HEK293 (cell line): ENCODE measurements at regions not wholly inside any gene's neighbourhood (a gene's known extent, or its start where the extent isn't known, plus 50 kb on each side); places are given as distances from the start of the nearest gene placed in this dataset.

Source experiments
- IKZF3 ChIP-seq: fragments of 450-650 bp; IDR thresholded peaks from 2 replicates; pipeline ENCODE4 v1.5.0; 2018; ENCODE audit warnings: missing biosample characterization, mild to moderate bottlenecking, missing genetic modification characterization, moderate library complexity
- MZF1 ChIP-seq: fragments of 450-650 bp; formaldehyde crosslinking; IDR thresholded peaks from 2 replicates; pipeline ENCODE4 v1.5.1; 2017; ENCODE audit warnings: missing biosample characterization, missing genetic modification characterization, borderline replicate concordance
- ZNF121 ChIP-seq: fragments of 450-650 bp; formaldehyde crosslinking; IDR thresholded peaks from 2 replicates; pipeline ENCODE4 v1.5.1; 2016; ENCODE audit warnings: missing biosample characterization, missing genetic modification characterization
- ZNF214 ChIP-seq: fragments of 450-650 bp; formaldehyde crosslinking; IDR thresholded peaks from 2 replicates; pipeline ENCODE4 v1.5.1; 2017; ENCODE audit warnings: missing biosample characterization, mild to moderate bottlenecking, missing genetic modification characterization, borderline replicate concordance
- ZNF24 ChIP-seq: fragments of 450-650 bp; formaldehyde crosslinking; IDR thresholded peaks from 2 replicates; pipeline ENCODE4 v1.5.1; 2016; ENCODE audit warnings: missing biosample characterization, missing genetic modification characterization
- ZNF292 ChIP-seq: fragments of 450-650 bp; formaldehyde crosslinking; IDR thresholded peaks from 2 replicates; pipeline ENCODE4 v1.5.1; 2016; ENCODE audit warnings: low read depth, missing biosample characterization, missing genetic modification characterization, borderline replicate concordance
- ZNF423 ChIP-seq: fragments of 450-650 bp; formaldehyde crosslinking; IDR thresholded peaks from 2 replicates; pipeline ENCODE4 v1.5.1; 2016; ENCODE audit warnings: missing biosample characterization, missing genetic modification characterization
- ZNF701 ChIP-seq: fragments of 450-650 bp; formaldehyde crosslinking; IDR thresholded peaks from 2 replicates; pipeline ENCODE4 v1.5.1; 2016; ENCODE audit warnings: missing biosample characterization, missing genetic modification characterization
- ZNF830 ChIP-seq: fragments of 450-650 bp; IDR thresholded peaks from 2 replicates; pipeline ENCODE4 v1.5.0; 2018; ENCODE audit warnings: missing biosample characterization, missing genetic modification characterization, low read depth, mild to moderate bottlenecking, moderate library complexity
- ZSCAN23 ChIP-seq: fragments of 450-650 bp; formaldehyde crosslinking; IDR thresholded peaks from 2 replicates; pipeline ENCODE4 v1.5.1; 2016; ENCODE audit warnings: missing biosample characterization, missing genetic modification characterization
- ZXDB ChIP-seq: fragments of 450-650 bp; formaldehyde crosslinking; IDR thresholded peaks from 2 replicates; pipeline ENCODE4 v1.5.1; 2016; ENCODE audit warnings: missing biosample characterization, missing genetic modification characterization
- TF ChIP-seq, protein P1 (sequence below): fragments of 450-650 bp; formaldehyde crosslinking; conservative IDR thresholded peaks from 2 replicates; pipeline ENCODE4 v1.5.1; 2016; ENCODE audit warnings: low read depth, missing biosample characterization, missing genetic modification characterization
- TF ChIP-seq, protein P2 (sequence below): fragments of 450-650 bp; formaldehyde crosslinking; IDR thresholded peaks from 2 replicates; pipeline ENCODE4 v1.5.1; 2017; ENCODE audit warnings: missing biosample characterization, mild to moderate bottlenecking, missing genetic modification characterization, moderate library complexity
- TF ChIP-seq, protein P3 (sequence below): fragments of 450-650 bp; formaldehyde crosslinking; IDR thresholded peaks from 2 replicates; pipeline ENCODE4 v1.5.1; 2016; ENCODE audit warnings: missing biosample characterization, missing genetic modification characterization

DNA sequence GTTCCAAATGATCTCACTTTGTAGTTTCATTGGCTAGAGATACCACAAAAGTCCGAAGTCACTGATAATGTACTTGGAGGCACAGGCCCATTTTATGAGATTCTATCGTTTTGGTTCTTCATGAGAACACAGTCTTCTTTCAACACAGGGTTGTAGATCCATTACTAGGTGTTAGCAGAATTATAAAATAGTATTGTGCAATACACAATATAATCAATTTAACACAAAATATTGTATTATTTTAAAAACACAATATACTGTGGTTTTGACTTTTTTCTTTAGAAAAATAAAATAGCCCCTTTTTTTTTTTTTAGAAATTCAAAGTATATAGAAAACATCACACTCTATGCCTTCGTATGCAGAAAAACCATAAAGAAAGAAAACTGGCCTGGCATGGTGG is 138.6 kb upstream of the TSC22D2 start:
- TF ChIP-seq ZNF214 (tag by site-specific recombination) (no peak), ZNF701 (no peak), ZNF423 (tag by site-specific recombination) (no peak), ZSCAN23 (tag by site-specific recombination) (no peak), ZXDB (tag by site-specific recombination) (no peak), ZNF830 (tag by site-specific recombination) (no peak), MZF1 (no peak), IKZF3 (tag by site-specific recombination) (no peak), ZNF292 (tag by site-specific recombination) (no peak), ZNF121 (tag by site-specific recombination) (no peak), ZNF24 (tag by site-specific recombination) (no peak)
- TF ChIP-seq, protein P1, sequence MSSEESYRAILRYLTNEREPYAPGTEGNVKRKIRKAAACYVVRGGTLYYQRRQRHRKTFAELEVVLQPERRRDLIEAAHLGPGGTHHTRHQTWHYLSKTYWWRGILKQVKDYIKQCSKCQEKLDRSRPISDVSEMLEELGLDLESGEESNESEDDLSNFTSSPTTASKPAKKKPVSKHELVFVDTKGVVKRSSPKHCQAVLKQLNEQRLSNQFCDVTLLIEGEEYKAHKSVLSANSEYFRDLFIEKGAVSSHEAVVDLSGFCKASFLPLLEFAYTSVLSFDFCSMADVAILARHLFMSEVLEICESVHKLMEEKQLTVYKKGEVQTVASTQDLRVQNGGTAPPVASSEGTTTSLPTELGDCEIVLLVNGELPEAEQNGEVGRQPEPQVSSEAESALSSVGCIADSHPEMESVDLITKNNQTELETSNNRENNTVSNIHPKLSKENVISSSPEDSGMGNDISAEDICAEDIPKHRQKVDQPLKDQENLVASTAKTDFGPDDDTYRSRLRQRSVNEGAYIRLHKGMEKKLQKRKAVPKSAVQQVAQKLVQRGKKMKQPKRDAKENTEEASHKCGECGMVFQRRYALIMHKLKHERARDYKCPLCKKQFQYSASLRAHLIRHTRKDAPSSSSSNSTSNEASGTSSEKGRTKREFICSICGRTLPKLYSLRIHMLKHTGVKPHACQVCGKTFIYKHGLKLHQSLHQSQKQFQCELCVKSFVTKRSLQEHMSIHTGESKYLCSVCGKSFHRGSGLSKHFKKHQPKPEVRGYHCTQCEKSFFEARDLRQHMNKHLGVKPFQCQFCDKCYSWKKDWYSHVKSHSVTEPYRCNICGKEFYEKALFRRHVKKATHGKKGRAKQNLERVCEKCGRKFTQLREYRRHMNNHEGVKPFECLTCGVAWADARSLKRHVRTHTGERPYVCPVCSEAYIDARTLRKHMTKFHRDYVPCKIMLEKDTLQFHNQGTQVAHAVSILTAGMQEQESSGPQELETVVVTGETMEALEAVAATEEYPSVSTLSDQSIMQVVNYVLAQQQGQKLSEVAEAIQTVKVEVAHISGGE (tag by site-specific recombination): no peak
- TF ChIP-seq, protein P2, sequence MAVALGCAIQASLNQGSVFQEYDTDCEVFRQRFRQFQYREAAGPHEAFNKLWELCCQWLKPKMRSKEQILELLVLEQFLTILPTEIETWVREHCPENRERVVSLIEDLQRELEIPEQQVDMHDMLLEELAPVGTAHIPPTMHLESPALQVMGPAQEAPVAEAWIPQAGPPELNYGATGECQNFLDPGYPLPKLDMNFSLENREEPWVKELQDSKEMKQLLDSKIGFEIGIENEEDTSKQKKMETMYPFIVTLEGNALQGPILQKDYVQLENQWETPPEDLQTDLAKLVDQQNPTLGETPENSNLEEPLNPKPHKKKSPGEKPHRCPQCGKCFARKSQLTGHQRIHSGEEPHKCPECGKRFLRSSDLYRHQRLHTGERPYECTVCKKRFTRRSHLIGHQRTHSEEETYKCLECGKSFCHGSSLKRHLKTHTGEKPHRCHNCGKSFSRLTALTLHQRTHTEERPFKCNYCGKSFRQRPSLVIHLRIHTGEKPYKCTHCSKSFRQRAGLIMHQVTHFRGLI (tag by site-specific recombination): no peak
- TF ChIP-seq, protein P3, sequence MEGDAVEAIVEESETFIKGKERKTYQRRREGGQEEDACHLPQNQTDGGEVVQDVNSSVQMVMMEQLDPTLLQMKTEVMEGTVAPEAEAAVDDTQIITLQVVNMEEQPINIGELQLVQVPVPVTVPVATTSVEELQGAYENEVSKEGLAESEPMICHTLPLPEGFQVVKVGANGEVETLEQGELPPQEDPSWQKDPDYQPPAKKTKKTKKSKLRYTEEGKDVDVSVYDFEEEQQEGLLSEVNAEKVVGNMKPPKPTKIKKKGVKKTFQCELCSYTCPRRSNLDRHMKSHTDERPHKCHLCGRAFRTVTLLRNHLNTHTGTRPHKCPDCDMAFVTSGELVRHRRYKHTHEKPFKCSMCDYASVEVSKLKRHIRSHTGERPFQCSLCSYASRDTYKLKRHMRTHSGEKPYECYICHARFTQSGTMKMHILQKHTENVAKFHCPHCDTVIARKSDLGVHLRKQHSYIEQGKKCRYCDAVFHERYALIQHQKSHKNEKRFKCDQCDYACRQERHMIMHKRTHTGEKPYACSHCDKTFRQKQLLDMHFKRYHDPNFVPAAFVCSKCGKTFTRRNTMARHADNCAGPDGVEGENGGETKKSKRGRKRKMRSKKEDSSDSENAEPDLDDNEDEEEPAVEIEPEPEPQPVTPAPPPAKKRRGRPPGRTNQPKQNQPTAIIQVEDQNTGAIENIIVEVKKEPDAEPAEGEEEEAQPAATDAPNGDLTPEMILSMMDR (tag by site-specific recombination): no peak
